RCC 7860 (cell line): ENCODE measurements at regions not wholly inside any gene's neighbourhood (a gene's known extent, or its start where the extent isn't known, plus 50 kb on each side); places are given as distances from the start of the nearest gene placed in this dataset.
"Not testable (repeated sequence)": the region's sequence is repeated elsewhere in the genome, so short reads cannot be mapped to it uniquely, and the experiment has no call there.

Experiments used
- DNase-seq: peaks from one replicate; pipeline ENCODE4 v3.0.0-alpha.2; 2015; ENCODE audit warnings: low spot score
- FAIRE-seq: peaks from 2 replicates; lab custom pipeline; 2012; peaks lifted over from hg19 to GRCh38; lab: Jason Lieb, UNC

DNA sequence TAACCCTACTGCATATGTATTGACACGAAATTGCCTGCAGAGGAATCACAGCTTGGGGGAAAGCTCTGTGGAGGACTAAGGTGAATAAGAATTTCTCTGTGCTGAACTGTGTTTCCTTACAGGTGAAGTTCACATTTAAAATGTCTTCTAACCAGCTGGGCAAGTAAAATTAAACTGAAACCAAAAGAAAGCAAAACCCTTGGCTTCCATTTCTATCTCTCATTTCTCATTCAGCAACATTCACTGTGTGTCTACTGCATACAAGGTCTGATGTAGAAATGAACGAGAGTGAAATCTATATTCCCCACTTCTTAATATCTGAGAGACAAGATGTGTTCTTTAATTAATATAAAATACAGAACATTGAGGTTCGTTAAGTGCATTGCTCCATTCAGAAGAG is 397.3 kb downstream of the SOX11 start:
- FAIRE-seq (no peak), DNase-seq (no peak)

DNA sequence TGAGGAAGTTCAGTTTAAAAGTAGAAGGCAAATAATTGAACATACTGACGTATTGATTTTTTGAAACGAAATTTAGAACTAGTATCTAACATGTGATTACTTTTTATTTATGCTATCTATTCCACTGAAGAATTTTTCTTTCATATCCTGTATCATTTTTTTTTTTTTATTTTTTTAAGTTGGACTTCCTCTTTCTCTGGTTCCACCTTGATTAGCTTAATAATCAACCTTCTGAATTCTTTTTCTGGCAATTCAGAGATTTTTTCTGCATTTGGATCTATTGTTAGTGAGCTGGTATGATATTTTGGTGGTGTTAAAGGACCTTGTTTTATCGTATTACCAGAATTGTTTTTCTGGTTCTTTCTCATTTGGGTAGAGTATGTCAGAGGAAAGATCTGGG is 411.2 kb downstream of the SOX11 start:
- no peak for FAIRE-seq
- DNase-seq: no peak

DNA sequence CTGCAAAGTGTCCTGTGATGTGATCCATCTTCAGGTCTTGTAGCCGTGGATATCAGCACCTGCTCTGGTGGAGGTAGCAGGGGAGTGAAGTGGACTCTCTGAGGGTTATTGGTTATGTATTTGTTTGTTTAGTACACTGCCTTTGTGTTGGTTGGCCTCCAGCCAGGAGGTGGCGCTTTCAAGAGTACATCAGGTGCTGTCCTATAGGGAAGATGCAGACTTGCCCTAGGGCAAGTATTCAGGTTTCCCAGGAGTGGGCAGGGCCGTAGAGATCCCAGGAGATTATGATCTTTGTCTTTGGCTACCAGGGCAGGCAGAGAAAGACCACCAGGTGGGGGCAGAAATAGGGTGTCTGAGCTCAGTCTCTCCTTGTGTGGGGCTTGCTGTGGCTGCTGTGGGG is 411.8 kb downstream of the SOX11 start:
- no peak for FAIRE-seq
- no peak for DNase-seq

DNA sequence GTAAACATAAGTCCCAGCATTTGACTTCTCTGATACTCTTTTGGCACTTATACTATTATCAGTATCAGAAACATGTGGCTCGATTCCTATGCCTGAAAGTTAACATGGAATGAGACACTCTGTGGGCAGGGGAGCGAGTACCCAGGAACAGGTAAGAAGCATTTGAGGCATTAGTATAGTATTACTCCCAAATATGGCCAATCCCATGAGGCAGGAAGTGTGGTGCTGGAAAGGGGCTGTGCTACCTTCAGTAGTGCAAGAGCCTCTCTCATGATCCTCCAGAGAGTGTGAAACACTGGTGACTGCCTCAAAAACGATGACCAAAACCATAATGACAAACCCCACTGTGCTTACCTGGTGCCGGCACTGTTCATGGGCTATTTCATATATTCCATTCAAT is 415.1 kb downstream of the SOX11 start:
- no peak for FAIRE-seq
- no peak for DNase-seq

DNA sequence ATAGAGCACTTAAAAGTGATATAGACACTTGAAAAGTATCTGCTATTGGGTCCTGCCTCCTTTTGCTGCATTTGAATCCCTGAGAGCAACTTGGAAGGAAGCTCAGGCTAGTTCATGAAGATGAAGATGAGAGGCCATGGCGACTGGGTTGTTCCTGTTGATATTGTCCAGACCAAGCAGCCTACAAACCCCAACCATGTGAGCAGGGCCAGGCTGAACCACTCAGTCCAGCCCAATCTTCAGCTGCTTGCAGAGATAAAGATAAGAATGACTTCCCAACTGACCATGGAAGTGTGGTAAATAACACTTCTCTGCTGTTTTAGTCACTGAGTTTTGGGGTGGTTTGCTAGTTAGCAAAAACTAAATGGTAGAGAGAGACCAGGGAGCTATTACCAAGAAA is 417.6 kb downstream of the SOX11 start:
- DNase-seq (no peak), FAIRE-seq (no peak)

DNA sequence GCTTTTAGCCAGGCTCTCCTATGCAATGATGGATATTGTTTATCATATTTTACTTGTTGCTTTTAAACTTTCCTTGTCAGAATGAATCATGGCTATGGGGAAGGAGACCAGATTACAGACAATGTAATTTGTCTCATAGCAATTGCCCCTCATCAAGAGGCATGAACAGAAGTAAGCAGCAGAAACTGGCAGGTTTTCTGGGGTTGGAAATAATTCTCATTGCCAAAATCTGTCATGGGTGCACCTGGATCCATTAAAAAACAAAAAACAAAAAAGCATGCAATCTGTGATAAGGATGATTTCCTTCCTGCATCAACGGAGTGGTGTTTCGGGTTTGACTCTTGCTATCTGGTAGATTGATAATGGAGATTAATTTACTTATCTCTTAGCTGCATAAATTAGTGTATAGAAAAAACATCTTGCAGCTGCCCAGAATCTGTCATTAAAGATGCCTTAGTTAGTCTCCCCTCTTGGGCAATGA is 419.6 kb downstream of the SOX11 start:
- no peak for DNase-seq
- no peak for FAIRE-seq

DNA sequence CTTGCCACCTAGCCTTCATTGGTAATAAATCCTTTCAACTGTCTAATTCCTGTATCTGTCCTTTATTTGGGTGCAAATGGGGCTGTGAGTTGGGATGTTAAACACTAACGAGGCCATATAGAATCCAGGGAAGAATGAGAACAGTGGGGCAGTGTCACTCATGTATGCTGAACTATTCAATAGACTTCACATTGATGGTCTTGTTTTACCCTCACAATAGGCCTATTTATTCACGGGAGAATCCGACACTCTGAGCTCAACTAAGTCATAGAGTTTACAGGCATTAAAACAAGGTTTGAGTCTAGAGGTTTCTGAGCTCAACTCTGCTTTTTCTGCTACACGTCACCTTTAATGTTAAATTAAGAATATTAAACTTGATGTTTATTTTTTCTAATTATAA is 421.6 kb downstream of the SOX11 start:
- DNase-seq: no peak
- FAIRE-seq: no peak

DNA sequence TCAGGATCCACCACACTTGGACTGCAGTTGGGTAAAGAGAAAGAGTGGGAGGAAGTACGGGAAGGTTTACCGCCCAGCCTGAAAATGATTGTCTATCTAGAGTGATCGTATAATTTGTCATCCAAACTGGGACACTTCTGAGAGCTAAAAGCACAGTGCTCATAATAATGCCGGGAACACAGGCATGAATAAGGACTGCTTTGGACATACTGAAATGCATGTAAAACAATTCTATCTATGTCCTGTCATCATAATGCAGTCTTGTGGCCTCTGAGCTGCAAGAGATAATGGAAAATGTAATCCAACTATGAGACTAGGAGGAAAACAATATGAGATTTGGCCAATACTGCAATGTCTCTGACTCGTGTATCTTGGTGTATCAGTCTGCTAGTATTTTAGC is 435.5 kb downstream of the SOX11 start:
- FAIRE-seq (no peak), DNase-seq (no peak)

DNA sequence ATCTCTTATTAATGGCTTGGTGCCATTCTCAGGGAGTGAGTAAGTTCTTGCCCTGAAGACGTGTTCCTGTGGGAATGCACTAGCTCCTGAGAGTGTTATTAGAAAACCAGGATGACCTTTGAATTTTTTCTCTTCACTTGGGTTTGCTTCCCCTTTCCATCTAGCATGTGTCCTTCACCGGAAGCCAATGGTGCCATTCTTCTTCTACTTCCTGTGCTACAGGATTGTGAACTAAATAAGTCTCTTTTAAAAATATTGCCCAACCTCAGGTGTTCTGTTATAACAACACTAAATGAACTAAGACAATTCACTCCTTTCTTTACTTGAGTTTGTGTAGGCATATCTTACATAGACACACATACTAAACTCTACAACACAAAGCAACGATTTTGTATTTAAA is 447.0 kb downstream of the SOX11 start:
- no peak for DNase-seq
- FAIRE-seq: no peak

DNA sequence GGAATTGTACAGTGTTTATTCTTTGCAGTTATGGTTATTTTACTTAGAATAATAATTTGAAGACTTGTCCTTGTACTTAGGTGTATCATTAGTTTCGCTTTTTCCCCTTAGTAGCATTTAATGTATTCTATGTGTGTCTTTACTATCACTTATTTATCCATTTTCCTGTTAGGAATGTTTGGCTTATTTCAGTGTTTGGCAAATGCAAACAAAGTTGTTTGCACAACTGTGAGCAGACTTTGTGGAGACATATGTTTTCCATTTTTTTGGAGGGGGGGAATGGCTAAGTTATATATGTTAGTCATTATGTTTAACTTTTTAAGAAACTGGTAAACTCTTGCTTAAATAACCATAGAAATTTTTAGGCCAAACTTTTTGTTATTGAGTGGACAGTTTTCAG is 447.7 kb downstream of the SOX11 start:
- DNase-seq: no peak
- no peak for FAIRE-seq

DNA sequence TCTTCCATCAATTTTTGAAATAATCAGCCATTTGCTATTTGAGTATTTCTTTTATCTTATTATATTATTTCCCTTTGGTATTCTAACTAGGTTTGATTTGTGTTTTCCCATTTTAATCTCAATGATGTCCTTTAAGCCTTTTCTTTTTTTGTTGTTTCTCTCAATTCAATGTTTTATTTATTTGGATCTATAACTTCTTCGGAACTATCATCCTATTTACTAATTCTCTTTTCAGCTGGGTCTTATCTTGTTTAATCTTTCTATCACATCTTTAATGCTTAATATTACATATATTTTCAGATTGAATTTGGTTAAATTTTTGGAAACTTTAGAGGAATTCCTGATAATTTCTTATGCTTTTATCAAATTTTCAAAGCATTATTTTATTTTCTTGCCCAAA is 448.3 kb downstream of the SOX11 start:
- no peak for DNase-seq
- FAIRE-seq: no peak

DNA sequence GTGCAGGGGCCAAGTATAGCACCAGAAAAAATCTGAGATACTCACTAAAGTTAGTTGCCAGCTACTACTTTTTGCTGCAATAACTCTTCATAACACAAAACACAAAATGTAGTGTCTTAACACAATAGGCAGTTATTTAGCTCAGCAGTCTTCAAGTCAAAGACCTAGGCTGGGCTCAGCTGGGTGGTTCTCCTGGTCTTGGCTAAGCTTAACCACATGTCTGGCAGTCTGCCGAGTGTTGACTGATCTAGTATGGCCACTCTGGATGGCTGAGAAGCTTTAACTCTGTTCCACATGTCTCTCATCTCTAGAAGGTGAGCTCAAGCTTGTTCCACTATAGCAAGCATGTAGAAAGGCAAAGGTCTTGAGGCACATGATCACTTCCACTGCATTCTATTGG is 451.6 kb downstream of the SOX11 start:
- no peak for DNase-seq
- FAIRE-seq: no peak

DNA sequence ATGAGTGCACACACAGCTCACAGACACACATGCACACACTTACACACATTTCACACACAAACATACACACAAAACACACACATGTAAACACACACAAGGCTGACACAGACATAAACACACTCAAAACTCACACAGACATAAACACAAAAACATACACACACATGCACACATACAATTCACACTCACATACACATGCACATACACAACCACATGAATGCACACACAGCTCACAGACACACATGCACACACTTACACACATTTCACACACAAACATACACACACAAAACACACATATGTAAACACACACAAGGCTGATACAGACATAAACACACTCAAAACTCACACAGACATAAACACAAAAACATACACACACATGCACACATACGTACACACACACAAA is 455.0 kb downstream of the SOX11 start:
- not testable (repeated sequence) for DNase-seq, FAIRE-seq

DNA sequence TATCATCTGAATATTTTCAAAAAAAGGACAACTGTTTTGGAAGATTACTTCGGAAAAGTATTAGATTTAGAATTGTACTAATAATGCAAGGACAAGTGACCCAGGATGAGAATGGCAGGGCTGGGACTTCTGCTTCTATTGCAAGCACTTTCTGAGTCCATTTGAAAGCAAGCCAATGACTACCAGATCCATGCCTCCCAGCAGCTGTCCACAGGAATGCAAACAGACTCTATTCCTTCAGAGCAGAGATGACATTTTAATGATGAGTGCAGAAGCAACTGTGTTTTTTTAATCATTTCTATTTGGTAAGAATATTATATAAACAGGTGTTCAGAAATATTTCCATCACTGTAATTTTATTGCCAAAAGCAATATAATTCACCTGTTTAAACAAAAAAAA is 456.7 kb downstream of the SOX11 start:
- FAIRE-seq: no peak
- DNase-seq: no peak

DNA sequence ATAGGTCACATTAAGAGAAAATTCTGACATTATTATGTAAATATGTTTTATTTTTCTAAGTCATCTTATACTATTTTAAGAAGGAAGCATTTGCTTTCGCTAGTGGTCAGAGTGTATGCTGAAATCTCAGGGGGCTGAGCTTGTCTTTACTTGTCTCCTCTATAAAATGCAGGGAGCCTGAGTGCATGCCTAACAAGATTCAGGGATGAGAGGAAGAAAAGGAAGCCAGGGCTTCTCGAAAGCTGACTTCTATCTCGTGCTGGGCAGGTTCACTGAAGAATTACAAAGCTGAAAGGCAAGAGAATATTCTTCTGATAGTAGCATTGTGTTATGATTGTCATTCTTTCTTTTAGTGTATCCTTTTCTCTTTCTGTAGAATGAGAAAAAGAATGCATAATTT is 467.4 kb downstream of the SOX11 start:
- FAIRE-seq (no peak), DNase-seq (no peak)

DNA sequence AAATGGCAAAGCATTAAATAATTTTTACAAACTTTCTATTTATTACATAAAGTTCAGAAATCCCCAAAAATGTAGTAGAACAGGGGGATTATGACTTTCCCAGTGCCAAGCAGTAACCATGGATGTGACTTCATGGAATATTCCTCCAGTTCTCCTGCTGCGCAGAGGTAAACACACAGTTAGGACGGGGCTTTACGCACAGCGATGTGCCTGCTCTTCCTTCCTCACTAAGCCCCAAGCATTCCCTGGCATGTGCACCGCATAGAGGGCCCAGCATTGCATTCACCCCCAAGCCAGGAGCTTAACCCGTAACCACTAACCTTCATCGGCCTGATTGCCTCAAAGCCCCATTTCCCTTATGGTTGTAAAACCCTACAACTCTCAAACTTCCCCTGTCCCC is 471.7 kb downstream of the SOX11 start:
- DNase-seq (no peak), FAIRE-seq (no peak)

DNA sequence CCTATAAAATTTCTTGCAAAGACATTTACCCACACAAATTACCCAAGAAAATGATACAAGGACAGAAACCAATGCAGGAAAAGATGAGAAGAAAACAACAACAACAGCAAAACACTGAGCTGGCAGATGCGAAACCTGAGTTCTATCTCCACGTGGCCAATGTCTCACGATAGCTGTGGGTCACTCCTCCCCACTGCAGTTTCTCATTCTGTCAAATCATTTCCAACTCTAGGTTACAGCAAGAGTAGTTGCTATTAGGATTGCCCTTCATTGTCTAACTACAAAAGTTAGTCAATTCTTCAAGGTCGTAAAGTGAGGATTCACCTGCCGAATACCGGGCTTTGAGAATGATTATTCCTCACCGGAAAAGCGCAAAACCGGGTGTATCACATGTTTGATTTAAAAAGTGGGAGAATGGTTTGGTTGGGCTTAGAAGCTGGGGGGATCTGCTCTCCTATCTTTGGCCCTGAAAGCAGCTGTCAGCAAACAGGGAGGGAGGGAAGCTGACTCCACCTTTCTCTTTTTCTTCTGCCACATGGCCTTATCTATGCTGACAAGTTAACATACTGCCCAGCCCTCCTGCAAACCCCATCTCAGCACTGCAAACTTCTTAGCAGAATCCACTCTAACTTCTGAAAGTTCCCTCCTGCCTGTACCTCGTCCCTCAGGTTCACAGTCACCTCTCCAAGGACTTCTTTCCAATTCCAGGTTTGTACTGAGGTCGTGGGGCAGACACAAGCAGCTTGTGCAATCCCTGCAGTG is 473.0 kb downstream of the SOX11 start:
- no peak for FAIRE-seq
- DNase-seq: no peak

DNA sequence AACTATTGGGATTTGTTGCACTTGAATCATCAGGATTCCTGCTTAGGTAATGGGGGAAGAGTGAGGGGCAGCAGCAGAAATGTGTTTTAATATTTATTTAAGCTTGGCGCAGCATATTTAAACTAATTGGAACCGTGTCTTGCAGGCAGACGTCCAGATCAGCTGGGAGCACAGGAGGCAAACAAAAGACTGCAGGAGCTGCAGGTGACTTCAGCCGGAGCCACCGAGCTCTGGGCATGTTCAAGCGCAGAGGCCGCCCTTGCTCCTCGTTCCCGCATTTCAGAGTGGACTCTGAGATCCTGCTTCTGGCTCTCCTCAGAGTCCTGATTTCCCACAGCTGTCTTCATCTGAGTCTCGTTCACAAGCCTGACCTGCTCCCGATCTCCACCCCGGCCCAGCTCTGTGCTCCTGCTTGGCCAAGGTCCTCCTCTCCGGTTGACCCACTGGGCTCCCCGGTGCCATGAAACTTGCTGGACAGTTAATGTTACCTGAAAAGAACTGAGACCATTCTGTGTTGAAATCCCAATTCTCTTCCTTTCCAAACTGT is 475.5 kb downstream of the SOX11 start:
- DNase-seq: no peak
- no peak for FAIRE-seq

DNA sequence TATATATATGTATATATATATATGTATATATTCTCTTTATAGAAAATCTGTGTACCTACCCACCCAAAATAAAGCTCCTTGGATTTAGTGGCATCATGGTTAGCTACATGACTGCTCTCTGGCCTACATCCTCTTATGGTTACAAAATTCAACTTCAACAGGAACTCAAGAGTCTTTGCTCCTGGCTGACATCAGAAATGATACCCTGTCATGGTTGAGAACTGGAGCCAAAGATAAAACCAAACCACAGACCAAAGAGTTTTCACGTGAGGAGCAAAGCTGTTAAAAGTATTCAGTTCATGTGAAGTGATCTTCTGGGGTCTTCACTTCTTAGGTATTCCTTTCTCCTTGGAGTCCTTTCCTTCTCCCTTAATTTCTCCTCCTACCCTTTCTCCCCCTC is 476.3 kb downstream of the SOX11 start:
- DNase-seq (no peak), FAIRE-seq (no peak)

DNA sequence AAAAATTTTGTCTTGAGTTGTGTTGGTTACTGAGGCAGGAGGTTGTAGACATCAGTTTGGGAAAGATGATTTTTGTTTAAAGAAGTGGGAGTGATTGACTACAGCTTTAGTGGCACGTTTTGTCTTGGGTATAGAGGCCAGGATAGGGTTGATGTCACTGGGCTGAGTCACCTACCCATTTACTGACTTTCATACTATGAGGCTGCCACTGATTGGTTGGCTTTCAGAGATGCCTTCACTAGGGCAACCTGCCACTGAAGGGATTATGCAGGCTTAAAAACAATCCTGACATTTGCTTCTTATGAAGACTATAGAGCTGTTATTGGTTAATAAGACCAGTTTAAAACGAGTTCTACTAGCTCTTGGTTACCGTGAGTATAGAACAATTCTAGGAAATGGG is 479.1 kb downstream of the SOX11 start:
- DNase-seq (no peak), FAIRE-seq (no peak)

DNA sequence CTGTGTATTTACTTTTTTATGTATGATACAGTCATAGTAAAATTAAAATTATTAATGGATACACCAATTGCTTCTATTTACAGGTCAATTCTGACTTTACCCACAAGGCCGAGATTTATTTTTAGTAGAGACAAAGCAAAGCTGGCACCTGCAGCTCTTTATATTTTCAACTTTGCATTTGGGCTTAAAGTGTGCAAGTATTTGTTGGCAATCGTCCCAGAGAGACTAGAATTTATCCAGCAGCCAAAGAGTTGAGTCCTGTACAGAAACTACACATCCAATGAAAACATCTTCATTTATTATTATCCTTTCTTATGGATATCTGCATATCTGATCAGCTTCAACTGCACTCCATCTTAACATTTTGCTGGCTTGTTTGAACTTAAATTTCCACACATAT is 485.6 kb downstream of the SOX11 start:
- DNase-seq (no peak), FAIRE-seq (no peak)

DNA sequence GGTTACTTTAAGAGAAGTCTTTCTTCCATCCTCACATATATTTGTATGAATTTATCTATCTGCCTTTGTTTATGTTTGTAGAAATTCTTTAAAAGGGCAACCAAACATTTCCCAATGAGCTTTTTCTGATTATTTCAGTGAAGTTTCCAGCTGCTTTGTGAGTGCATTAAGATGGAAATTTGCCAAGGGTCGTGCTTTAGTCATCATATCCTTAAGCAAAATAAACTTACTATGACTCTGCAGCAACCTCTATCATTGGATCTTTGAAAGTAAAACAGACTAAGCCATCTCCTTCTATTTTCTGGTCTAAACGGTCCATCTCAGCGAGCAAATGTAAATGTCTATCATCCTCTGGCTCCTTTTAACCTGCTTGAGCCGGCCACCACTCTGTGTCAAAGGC is 489.3 kb downstream of the SOX11 start:
- DNase-seq (no peak), FAIRE-seq (no peak)

DNA sequence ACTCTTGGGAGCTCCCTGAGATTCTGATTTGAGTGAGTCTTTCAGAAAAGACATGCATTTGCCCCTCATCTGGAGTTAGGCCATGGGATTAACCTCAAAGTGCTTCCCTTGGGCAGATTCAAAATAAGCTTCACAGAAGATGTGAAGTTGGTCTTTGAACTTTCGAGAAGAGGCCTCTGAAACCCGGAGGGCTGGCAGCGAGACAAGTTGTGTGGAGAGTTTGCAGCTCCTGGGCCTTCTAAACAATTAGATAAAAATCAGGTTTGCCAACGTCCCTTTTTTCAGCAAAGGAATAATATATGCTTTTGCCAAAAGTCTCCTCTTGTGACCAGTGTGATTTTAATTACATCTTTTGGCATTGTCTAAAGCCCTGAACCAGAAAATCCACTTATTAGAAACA is 489.7 kb downstream of the SOX11 start:
- DNase-seq: no peak
- FAIRE-seq: no peak
